ENCODE measurements at regions not wholly inside any gene's neighbourhood (a gene's known extent, or its start where the extent isn't known, plus 50 kb on each side); places are given as distances from the start of the nearest gene placed in this dataset.
A peak's percentile ranks its signal among the peaks of the same experiment; 100 is the strongest.

DNA sequence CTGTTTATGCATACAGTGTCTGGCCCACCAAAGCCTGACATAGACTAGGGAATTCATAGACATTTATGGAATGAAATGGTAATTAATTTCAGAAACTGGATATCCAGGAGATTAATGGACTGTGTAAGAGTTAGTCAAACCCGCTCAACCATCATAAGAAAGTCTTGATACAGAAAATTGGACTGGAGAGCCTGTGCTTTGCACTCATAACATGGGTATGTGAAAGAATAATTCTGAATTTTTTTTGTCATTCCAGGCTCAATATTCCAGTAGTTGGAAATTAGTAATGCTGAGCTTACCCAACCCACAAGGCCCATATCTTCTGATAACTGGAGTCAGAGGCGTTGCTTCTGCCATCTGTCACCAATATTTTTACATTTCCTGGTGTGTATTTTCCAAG, 799.7 kb upstream of the IGFBP3 start:
- POLR2A ChIA-PET = no interaction called here

DNA sequence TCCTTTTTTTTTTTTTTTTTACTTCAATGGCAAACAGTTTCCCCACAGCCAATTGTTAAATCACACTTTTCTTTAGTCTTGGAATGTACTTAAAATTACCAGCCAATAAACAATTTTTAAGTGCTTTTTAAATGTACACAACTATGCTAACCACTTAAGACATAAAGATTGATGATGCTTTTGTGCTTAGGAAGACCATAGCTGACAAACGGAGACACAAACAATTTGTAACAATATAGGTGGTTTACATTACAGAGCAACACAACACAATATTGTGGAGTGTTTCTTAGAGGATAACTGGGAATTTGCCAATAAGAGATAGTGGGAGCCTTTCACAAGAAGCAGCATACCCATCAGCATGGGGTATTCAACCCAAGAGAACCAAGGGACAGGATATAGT, 798.5 kb upstream of the IGFBP3 start:
- ChIA-PET POLR2A (interaction anchor here (0.7 kb wide), 1 partner anchor 268 kb away, joined by 12 read pairs; no protein-coding TSS in a partner anchor), CTCF (ENCODE audit: unreplicated experiment) (no interaction called here)
- no peaks in the 10 kb centered on the region for H4K20me1 ChIP-seq (ENCODE audit: insufficient read depth, low read length)
- H3K4me3 ChIP-seq (ENCODE audit: low read depth, low read length, poor library complexity, severe bottlenecking) = no peak overlapping the region
- no peak overlapping the region for H3K4me2 ChIP-seq (ENCODE audit: low read length)
- intact Hi-C loops (cut with micrococcal nuclease; ENCODE audit: unreplicated experiment) = no loop called here
- BruUV-seq (replicated peaks) = no TSS peak
- no peak overlapping the region for H2AFZ ChIP-seq (ENCODE audit: low read length)
- no peak for TF ChIP-seq EZH2phosphoT487 (IDR thresholded peaks at IDR 0.05; ENCODE audit: borderline replicate concordance, low read depth, low read length)
- TF ChIP-seq, protein P1, sequence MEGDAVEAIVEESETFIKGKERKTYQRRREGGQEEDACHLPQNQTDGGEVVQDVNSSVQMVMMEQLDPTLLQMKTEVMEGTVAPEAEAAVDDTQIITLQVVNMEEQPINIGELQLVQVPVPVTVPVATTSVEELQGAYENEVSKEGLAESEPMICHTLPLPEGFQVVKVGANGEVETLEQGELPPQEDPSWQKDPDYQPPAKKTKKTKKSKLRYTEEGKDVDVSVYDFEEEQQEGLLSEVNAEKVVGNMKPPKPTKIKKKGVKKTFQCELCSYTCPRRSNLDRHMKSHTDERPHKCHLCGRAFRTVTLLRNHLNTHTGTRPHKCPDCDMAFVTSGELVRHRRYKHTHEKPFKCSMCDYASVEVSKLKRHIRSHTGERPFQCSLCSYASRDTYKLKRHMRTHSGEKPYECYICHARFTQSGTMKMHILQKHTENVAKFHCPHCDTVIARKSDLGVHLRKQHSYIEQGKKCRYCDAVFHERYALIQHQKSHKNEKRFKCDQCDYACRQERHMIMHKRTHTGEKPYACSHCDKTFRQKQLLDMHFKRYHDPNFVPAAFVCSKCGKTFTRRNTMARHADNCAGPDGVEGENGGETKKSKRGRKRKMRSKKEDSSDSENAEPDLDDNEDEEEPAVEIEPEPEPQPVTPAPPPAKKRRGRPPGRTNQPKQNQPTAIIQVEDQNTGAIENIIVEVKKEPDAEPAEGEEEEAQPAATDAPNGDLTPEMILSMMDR (conservative IDR thresholded peaks at IDR 0.05; ENCODE audit: low read length) = no peak
- no peak overlapping the region for H3K27ac ChIP-seq (ENCODE audit: low read depth, low read length, poor library complexity, severe bottlenecking)
- H3K36me3 ChIP-seq (ENCODE audit: insufficient read depth, low read length) = no peaks in the 10 kb centered on the region
- H3K79me2 ChIP-seq (ENCODE audit: insufficient read depth, low read depth, low read length) = no peaks in the 10 kb centered on the region
- H3K9me2 ChIP-seq (ENCODE audit: insufficient read depth, low read length) = no peaks in the 10 kb centered on the region
- no peaks in the 10 kb centered on the region for H3K4me1 ChIP-seq (ENCODE audit: insufficient read depth, low read length, poor library complexity, severe bottlenecking)
- H3K9me3 ChIP-seq (ENCODE audit: low read length) = no peaks in the 10 kb centered on the region; the same call in 1 of the 2 replicates
- no peak for DNase-seq (ENCODE audit: low spot score)

More for the DNA sequence above, 799.7 kb upstream of the IGFBP3 start:
- no peak for DNase-seq (ENCODE audit: low spot score)
- H3K9me3 ChIP-seq (ENCODE audit: low read length) = no peaks in the 10 kb centered on the region; the same call in 1 of the 2 replicates
- no peaks in the 10 kb centered on the region for H3K36me3 ChIP-seq (ENCODE audit: insufficient read depth, low read length)
- TF ChIP-seq, protein P1 (conservative IDR thresholded peaks at IDR 0.05; ENCODE audit: low read length) = no peak
- TF ChIP-seq EZH2phosphoT487 (IDR thresholded peaks at IDR 0.05; ENCODE audit: borderline replicate concordance, low read depth, low read length) = no peak
- no peak overlapping the region for H3K4me2 ChIP-seq (ENCODE audit: low read length)
- no peak overlapping the region for H3K27ac ChIP-seq (ENCODE audit: low read depth, low read length, poor library complexity, severe bottlenecking)
- no peak overlapping the region for H3K4me3 ChIP-seq (ENCODE audit: low read depth, low read length, poor library complexity, severe bottlenecking)
- no peaks in the 10 kb centered on the region for H3K79me2 ChIP-seq (ENCODE audit: insufficient read depth, low read depth, low read length)
- H2AFZ ChIP-seq (ENCODE audit: low read length) = no peak overlapping the region
- H3K4me1 ChIP-seq (ENCODE audit: insufficient read depth, low read length, poor library complexity, severe bottlenecking) = no peaks in the 10 kb centered on the region
- no peaks in the 10 kb centered on the region for H3K9me2 ChIP-seq (ENCODE audit: insufficient read depth, low read length)
- no TSS peak for BruUV-seq (replicated peaks)
- intact Hi-C loops (cut with micrococcal nuclease; ENCODE audit: unreplicated experiment) = no loop called here
- H4K20me1 ChIP-seq (ENCODE audit: insufficient read depth, low read length) = no peaks in the 10 kb centered on the region
- CTCF ChIA-PET (ENCODE audit: unreplicated experiment) = no interaction called here

DNA sequence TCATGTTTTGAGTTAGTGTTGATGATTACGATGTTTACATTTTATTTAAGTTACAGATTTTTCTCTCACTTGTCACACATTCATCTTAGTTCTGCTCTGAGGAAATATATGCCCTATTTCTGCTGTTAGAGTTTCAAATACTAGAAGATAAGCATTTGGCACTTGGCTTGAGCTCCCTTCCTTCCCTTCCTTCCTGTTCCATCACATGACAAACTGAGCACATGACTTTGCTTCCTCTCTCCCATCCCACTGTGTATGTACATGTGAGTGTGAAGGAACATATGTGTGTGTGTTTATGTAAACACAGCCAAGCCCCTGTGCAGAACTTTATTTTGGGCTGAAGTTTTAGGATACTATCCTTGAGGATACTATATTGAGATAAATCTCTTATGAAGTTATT, 795.9 kb upstream of the IGFBP3 start:
- ChIA-PET CTCF (ENCODE audit: unreplicated experiment) (no interaction called here), POLR2A (interaction anchor here (0.7 kb wide), 1 partner anchor 21 kb away, joined by 3 read pairs; no protein-coding TSS in a partner anchor)
- TF ChIP-seq, protein P1 (conservative IDR thresholded peaks at IDR 0.05; ENCODE audit: low read length) = no peak
- no peak for TF ChIP-seq EZH2phosphoT487 (IDR thresholded peaks at IDR 0.05; ENCODE audit: borderline replicate concordance, low read depth, low read length)
- DNase-seq (ENCODE audit: low spot score) = peak; percentile 20
- intact Hi-C loops (cut with micrococcal nuclease; ENCODE audit: unreplicated experiment) = no loop called here
- no peaks in the 10 kb centered on the region for H4K20me1 ChIP-seq (ENCODE audit: insufficient read depth, low read length)
- no peak overlapping the region for H3K4me2 ChIP-seq (ENCODE audit: low read length)
- no peak overlapping the region for H3K27ac ChIP-seq (ENCODE audit: low read depth, low read length, poor library complexity, severe bottlenecking)
- no peaks in the 10 kb centered on the region; the same call in 1 of the 2 replicates for H3K9me3 ChIP-seq (ENCODE audit: low read length)
- no peaks in the 10 kb centered on the region for H3K4me1 ChIP-seq (ENCODE audit: insufficient read depth, low read length, poor library complexity, severe bottlenecking)
- no peak overlapping the region for H3K4me3 ChIP-seq (ENCODE audit: low read depth, low read length, poor library complexity, severe bottlenecking)
- H3K9me2 ChIP-seq (ENCODE audit: insufficient read depth, low read length) = no peaks in the 10 kb centered on the region
- no peaks in the 10 kb centered on the region for H3K36me3 ChIP-seq (ENCODE audit: insufficient read depth, low read length)
- H3K79me2 ChIP-seq (ENCODE audit: insufficient read depth, low read depth, low read length) = no peaks in the 10 kb centered on the region
- H2AFZ ChIP-seq (ENCODE audit: low read length) = peak overlapping the region; percentile 82
- BruUV-seq (replicated peaks) = no TSS peak
